A172 (cell line): ENCODE measurements at regions not wholly inside any gene's neighbourhood (a gene's known extent, or its start where the extent isn't known, plus 50 kb on each side); places are given as distances from the start of the nearest gene placed in this dataset.
A peak's percentile ranks its signal among the peaks of the same experiment; 100 is the strongest.
"Not testable (repeated sequence)": the region's sequence is repeated elsewhere in the genome, so short reads cannot be mapped to it uniquely, and the experiment has no call there.

Source experiments
- DNase-seq: peaks from one replicate; pipeline ENCODE4 v3.0.0-alpha.2; 2015; ENCODE audit warnings: low spot score

DNA sequence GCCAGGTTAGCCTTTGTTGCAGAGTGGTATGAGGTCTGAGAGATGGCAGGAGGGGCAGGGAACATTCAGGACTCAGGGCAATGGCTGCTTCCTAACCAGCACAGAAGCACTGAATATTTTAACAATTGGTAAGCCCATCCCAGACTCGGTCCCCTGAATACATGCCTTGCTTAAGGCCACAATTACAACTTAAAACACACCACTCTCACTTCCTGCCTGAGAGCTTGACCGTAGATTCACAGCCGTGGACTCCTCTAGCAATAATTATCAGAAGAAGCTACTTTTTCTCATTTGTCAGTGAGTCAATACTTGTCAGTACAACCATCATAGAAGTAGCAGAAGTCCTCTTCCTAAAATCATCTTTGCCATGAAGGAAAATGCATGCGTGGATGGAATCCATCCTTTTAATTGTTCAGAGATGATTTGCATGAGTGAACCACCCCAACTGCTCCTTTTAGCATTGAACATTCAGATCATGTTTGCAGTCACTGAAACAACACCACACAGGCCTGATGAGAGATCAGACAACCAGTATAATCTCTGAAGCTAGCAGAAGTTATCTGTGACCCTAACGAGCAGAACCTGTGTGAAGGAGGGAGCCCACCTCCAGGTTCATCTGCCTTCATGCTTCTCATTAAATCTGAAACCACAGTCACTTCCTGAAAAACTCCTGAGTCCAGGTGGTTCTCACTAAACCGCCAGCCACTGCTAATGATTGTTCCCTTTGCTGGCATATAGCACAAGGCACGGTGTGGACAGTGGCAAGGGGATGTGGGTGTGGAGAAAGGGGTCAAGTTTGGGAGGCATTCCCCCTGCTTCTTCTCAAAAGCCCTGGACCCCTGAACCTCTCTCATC, 333.9 kb upstream of the CNR1 start:
- no peak for DNase-seq

DNA sequence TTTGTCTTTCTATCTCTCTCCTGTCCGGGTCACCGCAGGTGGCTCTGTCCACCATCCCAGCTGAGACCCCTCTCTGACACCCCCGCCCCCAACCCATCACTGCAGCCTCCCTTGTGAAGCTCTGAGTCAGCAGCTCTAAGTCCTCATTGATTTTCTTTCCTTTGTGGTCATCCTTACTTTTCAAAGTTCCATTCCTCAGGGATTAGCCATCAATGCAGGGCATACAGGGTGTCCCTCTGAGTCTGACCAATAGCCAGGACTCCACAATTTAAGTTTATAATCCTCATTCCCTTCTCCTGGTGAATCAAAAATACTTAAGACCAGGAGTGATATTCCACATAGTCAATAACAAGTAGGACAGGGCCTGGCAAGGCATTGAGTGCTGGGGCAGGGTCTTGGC, 333.3 kb upstream of the CNR1 start:
- no peak for DNase-seq

DNA sequence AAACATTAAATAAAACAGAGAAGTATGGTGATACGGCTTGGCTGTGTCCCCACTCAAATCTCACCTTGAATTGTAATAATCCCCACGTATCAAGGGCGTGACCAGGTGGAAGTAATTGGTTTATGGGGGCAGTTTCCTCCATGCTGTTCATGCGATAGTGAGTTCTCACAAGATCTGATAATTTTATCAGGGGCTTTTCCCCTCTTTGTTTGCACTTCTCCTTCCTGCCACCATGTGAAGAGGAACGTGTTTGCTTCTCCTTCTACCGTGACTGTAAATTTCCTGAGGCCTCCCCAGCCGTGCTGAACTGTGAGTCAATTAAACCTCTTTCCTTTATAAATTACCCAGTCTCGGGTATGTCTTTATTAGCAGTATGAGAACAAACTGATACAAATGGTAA, 331.3 kb upstream of the CNR1 start:
- DNase-seq, result not testable (repeated sequence)

DNA sequence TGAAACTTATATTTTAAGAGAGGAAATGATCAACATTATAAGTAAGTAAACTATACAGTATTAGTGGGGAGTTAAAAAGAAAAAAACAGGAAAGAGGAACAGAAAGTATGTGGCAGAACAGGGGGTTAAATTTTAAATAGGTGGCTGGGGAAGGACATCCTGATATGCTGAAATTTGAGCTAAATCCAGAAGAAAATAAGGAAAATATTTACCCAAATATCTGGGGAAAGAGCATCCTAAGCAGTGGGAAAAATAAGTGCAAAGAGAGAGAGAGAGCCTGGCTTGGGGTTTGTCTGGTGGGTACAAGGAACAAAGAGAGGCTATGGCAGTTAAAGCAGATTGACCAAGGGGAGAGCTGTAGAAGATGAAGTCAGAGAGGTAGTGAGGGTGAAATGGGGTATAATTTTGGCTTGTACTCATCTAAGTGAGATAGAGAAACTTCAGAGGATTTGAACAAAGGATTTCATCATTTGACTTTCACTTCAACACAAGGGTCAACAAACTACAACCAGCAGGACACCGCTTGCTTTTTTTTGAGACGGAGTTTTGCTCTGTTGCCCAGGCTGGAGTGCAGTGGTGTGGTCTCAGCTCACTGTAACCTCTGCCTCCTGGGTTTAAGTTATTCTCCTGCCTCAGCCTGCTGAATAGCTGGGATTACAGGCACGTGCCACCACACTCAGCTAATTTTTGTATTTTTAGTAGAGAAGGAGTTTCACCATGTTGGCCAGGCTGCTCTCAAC, 328.4 kb upstream of the CNR1 start:
- DNase-seq, result no peak

DNA sequence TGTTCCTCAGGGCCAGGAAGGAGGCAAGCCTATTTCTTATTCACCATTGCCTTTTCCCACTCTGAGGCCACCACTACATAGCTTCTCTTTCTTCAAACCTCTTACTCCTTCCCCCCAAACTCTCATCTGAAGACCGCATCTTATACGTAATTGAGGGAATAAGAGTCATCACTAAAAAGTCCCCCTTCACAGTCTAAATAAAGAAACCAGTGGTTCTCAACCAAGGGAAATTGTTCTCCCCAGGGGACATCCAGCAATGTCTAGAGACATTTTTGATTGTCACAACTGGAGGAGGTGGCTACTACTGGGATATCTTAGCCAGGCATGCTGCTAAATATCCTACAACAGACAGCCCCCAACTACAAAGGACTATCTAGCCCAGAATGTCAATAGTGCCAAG, 327.6 kb upstream of the CNR1 start:
- DNase-seq, result no peak

DNA sequence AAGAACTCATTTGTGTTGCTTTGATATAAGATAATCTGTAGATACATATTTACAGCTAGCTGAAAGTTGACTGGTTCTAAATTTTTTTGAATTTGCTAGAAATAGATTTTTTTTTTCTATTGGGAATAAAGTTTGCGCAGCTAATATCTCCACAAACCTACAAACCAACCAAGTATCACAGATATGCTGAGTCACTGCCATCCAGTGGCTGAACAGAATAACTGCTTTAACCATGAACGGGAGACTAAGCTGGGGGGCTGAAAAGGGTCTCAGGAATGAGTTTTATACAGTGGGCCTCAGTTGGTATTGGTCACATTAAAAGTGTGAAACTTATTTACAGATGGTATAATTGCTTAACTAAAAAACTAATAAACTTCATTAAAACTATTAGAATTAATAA, 326.7 kb upstream of the CNR1 start:
- DNase-seq, result peak; percentile 21

DNA sequence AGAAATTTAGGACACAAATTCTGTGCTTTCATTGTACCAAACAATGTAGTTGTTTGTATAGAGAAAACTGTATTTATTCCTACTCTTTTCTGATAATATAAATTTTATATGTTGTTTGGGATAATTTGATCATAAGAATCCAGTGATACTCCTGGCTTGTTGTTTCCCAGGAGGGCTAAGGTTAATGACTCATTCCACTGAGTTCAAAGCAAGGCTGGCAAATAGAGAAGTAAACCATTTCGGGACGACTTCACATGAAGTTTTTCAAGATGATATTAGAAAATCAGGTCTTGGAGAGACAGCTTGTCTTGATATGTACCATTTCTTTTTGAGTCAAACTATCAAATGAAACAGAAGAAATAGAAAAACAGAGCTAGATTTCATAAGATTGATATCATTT, 326.1 kb upstream of the CNR1 start:
- DNase-seq, result no peak

DNA sequence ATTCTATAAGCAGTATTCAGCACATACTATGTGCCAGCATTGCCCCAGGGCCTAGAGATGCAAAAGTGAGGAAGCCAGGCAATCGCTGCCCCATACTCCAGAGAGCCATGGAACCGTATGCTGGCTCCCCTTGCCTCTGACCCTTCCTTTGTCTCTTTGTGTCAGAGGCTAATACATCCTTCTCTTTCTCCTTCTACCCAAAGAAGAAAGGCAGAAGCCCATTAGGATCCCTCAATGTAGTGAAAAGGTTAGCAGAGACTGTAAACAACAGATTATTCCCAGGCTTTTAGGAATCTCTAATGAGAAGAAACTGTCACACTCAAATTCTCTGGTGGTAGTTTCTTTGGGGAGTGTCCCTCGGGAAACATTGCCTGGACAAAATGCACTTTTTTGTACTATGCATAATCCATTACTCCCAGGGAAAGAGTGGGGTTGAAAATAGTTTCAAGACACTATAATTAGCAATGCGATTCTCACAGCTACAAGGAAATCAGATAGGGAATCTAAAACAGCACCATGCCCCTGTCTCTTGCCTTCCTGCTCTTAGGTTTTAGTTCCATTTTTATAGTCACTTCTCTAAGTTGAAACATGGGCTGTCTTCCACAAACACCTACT, 325.2 kb upstream of the CNR1 start:
- no peak for DNase-seq

DNA sequence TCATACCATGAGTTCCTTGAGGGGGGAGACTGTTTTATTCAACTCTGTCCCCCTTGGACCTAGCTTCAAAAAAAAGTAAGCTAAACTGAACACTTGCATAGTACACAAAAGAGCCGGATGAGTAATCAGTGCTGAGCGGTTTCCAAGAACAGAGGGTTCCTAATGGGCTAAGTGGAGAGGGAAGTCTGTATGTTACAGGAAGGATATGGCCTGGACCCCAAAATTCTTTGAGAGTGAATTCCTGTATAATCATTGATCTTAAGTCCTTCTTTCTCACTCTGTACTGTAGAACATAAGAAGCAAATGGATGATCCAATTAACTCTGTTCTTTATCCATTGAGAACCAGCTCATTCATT, 324.7 kb upstream of the CNR1 start:
- no peak for DNase-seq

DNA sequence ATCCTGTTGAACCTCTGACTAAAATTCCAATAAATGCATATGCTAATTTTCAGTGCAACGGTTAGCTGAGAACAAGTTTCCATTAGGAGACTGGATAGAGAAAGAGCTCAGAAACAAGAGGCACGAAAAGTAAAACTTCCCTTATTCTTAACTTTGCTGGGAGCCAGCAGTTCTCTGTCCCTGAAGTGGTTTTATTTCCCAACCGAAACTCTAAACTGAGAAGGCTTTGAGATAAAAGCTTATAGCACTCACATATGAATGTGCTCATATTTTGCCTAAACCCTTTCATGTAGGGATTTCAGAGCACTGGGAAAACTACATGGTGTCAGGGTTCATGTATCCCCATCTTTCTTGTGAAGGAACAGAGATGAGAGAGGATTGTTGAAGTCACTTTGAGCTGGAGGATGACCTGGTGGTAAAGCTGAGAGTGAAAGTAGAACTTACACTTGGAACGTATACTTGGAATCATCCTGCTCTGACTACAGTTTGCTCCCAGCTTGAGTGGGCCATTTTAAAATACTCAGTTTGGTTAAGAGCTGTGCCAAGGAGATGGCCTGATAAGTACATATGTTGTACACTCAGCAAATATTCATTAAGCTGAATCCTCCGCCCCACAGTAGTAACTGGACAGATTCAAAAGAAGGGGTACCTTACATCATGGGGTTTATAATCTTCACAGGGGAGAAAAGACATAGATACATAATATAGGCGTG, 324.2 kb upstream of the CNR1 start:
- no peak for DNase-seq

DNA sequence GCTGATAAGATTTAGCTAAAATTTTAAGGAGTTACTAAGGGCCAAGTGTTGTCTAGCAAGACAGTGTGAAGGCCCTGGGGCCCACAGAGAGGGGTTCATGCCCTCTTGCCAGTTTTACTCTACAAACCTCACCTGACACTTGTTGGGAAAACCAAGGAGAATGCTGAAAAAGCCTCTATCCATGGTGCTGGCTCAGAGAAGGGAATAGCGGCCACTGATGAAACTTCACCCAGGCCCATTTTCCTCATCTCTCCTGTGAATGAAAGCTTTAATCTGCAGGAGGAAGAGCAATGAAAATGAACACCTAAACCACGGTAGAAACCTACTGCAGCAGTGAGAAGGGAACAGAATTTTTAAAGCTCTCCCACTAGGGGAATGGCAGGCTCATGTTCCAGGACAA, 317.3 kb upstream of the CNR1 start:
- no peak for DNase-seq

DNA sequence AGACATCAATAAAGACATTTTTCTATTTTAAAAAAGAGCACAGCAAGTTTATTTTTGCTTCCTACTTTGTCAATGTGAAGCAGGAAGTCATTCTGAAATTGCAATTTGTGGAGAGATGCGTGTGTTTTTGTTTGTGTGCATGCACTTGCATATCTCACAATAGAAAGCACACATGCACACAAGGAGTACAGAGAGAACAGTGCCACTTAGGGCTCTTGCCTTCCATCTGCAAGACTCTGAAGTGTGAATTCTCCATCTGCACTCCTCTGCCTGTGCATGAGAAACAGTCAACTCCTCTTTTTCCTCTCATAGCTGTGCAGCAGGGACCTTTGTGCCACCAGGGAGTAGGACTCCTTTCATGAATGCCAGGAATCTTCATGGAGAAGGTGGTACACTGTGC, 316.3 kb upstream of the CNR1 start:
- DNase-seq, result no peak

DNA sequence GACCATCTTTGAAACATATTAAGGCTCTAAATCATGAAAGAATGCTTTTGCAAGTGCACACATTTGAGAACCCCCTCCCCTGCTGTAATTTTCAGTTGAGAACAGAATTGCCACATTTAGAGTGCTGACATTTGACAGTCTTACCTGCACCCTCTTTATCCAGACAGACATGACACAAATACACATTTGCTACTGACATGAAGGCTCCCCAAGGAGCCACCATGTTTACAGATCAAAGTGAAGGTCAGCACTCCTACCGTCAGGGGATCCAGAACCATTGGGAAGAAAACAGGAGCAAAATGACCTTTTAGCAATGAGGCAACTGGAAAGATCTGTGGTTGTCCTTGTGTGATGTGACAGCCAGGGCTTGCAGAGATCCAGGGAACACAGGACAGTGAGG, 315.4 kb upstream of the CNR1 start:
- DNase-seq, result no peak

DNA sequence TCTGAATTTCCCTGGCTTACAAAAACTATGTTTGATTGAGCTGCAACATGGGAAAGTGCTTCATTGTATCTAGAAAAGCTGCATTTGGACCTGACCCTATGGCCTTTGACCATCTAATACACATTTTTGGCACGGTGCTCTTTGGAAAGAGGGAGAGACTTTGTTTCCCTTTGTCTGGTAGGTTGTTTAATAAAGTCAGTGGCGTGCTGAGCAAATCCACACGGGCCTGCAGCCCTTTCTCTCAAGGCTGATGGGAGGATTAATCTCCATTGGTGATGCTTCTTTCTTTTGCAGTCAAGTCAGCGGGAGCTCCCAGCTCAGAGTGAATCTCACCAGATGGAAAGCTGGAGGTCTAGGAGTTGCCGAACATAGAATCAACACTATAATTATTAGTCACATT, 314.7 kb upstream of the CNR1 start:
- no peak for DNase-seq

DNA sequence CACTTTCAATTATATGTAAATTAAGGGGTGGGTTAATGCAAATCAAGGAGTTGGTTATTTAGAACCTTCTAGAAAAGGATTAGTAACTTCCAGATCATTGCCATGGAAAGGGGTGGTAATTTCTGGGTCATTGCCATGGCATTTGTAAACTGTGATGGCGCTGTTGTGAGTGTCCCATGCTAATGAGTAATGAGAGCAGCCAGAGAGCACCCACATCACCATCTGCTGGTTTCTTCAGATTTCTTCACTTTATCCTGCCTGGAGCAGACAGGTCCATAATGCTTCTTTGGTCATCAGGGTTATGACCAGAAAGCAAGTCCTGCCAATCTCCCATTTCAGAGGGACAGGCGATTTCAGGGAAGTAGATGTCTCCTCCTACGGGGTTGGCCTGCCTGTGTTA, 311.3 kb upstream of the CNR1 start:
- no peak for DNase-seq

DNA sequence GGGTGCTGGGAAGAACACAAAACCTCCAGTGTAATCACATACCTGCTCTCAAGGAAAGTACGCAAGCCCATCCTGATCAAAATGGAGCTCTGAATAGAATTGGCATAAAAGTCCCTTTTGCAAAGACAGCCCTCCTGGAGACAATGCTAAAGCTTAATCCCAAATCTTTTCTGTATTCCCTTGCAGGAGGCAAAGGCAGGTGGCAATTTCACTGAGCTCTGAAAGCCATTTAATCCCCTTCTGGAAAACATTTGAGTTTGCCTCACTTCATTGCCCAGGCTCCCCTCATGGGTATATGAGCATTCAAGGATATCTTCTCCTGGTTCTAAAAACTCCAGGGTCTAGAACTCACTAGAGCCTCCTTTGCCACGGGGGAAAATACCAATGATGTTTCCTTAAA, 310.2 kb upstream of the CNR1 start:
- DNase-seq, result no peak

DNA sequence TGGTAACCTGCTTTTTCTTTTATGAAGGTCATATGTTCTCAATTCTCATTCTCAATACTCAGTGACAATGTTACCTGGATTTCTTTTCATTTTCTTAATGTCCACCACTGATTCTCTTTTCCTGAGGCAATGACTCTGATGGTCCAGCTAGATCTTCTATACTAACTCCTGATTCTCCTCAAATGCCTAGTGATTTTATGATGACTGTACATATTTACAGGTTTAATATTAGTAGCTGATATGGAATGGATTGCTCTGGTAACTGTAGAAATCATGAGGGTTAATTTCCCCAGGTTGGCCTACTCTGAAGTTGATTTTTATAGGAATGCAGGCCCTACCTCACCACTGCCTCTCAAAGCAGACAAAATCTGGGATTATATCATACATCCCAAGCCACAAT, 308.6 kb upstream of the CNR1 start:
- DNase-seq, result no peak

DNA sequence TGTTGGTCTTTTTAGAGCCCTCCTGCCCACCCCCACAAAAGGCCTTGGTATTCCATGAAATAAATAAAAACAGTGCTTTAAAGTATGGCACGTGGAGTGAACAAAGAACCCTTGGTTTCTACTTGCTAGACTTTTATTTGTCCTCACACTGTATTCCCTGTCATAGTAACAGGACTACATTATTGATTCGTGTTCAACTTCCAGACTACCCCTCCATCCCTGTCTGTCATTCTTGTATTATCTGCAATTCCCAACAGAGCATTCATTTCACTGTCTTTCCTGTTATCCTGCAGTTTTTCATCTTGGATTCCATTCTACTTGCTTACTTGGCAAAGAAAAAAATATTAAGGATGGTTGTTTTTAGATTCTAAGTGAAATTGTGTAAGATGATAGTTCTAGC, 307.4 kb upstream of the CNR1 start:
- no peak for DNase-seq

DNA sequence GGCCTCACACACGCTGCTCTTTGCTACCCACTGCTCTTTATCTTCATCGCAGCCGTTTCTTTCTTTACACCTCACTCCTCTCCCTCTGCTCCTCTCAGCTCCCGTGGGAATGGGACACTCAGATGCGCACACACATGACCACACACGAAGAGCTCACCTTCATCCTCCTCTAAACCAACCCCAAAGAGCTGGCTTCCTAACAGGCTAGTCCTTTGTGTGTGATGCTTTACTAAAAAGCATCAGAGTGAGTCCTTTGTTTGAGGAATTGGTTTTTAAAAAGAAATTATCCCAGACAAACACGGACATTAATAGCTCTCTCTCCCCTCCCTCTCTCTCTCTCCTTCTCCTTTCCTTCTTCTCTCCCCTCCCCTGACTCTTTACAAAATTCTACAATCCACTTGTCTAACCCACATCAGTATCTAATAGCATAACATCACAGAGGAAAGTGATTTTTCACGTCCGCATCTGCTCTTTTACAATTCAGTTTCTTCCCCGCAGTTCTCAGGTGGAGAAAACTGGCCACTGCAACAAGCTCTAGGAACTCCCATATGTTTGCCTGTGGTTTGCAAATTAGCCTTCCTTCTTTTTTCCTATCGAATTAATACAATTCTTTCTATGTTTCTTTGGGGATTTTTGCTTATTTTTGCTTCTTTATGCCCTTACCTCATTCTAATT, 306.8 kb upstream of the CNR1 start:
- no peak for DNase-seq

DNA sequence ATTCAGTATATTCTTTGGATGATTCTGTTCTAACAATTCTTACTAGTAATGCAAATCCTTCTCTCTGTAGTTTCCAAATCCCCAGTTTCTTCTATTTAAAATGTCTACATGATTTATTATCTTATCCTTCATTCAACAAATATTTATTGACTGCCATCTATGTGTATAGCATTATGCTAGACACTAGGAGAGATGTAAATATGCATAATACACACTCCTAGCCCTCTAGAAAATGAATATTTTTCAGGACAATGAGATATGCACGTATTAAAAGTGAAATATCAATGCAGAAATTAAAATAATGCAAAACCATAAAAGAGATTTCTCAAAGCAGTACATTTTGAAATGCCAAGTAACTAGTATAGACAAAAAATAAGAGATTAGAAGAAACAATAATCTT, 293.5 kb upstream of the CNR1 start:
- no peak for DNase-seq

DNA sequence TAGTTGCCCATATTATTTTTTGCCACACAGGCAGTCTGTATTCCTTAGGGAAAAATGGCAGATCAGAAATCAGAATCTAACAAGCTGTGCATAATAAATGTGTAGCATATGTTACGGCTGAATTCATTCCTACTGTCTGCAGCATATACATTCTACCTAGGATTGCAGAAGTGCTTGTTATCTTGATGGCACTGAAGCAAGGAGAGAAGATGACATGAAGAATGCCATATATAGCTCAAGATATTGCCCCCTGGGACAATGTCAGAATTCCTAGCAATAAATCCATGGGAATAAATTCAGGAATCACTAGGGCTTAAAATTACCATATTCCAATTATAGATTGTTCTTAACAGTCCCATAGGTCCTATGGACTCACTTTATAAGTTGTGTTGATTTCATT, 293.0 kb upstream of the CNR1 start:
- no peak for DNase-seq

DNA sequence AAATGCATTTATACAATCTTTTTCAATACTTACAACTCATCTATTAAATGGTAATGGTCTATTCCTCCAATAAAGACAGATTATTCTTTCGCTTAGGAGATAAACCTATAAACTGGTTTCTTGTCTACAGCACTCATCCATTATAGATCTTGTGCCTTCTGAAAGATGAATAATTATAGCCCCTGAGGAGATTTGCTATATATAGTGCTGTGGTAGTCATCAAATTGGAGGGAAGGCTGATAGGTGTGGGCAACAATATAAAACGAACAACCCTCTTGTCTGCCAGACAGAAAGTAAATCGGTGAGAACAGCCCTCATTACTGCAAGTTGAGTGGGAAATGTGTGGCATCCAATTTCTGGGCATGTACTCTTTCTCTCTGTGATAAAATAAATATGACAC, 292.5 kb upstream of the CNR1 start:
- no peak for DNase-seq
